HCT116 (cell line): ENCODE measurements at regions not wholly inside any gene's neighbourhood (a gene's known extent, or its start where the extent isn't known, plus 50 kb on each side); places are given as distances from the start of the nearest gene placed in this dataset.

Source experiments
- ATAC-seq: fragments of 200-7000 bp; cut with Tn5 transposase; 2 replicates; pipeline ENCODE4 v1.9.1; 2020; ENCODE audit warnings: mild to moderate bottlenecking, moderate library complexity
- BruUV-seq: library from RNA; stranded (reverse); fragments of 400-500 nt; replicated peaks from 2 replicates; lab custom pipeline; 2021; lab: Mats Ljungman, UMichigan
- CTCF ChIA-PET: fragments of 300-600 bp; sonication (Branson Sonifier 250); formaldehyde crosslinking; loops from one replicate; lab custom pipeline; 2021; ENCODE audit warnings: antibody characterized with exemption; lab: Charles Lee
- POLR2A ChIA-PET: fragments of 300-600, 350-600 bp; sonication (Branson Sonifier 250); formaldehyde crosslinking; loops from one replicate; lab custom pipeline; 2021; ENCODE audit warnings: antibody characterized with exemption; lab: Charles Lee
- RAD21 ChIA-PET, 2 experiments: fragments of 300-600 bp; sonication (Branson Sonifier 250); formaldehyde crosslinking; loops; one replicate each; lab custom pipeline; 2023; ENCODE audit warnings: low total read pairs in 2 of 2; ENCODE audit not compliant: uncharacterized antibody in 2 of 2, unreplicated experiment in 2 of 2, low non-redundant PET in 1 of 2; lab: Charles Lee
- DNase-seq: peaks from one replicate; pipeline ENCODE4 v3.0.0-alpha.2; 2010; ENCODE audit warnings: low read depth, low spot score
- H2AFZ ChIP-seq: fragments of 200-600 bp; shearing (Covaris generic), sonication (generic); 2 replicates; pipeline ENCODE4 v1.6.1; 2017; ENCODE audit warnings: low read depth, mixed run types, mixed read lengths, antibody characterized with exemption, low read length; ENCODE audit not compliant: poor library complexity, severe bottlenecking
- H3K27ac ChIP-seq: 2 replicates; pipeline ENCODE4 v1.5.1; 2012; ENCODE audit warnings: low read depth, low read length
- H3K27me3 ChIP-seq: fragments of 200-600 bp; sonication (generic); 2 replicates; pipeline ENCODE4 v1.6.1; 2016; ENCODE audit warnings: mixed run types, low read length, mixed read lengths; ENCODE audit not compliant: insufficient read depth
- H3K36me3 ChIP-seq, 2 experiments: fragments of 200-500 bp in 1 of 2; fragments of 200-600 bp in 1 of 2; sonication (Bioruptor generic) in 1 of 2; sonication (generic) in 1 of 2; 2 replicates each; pipeline versions ENCODE4 v1.5.1 to v1.6.1; 2014 to 2016; ENCODE audit warnings: low read length in 2 of 2, inconsistent platforms in 1 of 2, mixed read lengths in 1 of 2, mixed run types in 1 of 2; ENCODE audit not compliant: insufficient read depth in 2 of 2, control insufficient read depth in 1 of 2
- H3K4me1 ChIP-seq, 2 experiments: fragments of 200-600 bp in 1 of 2; sonication (generic) in 1 of 2; 2 replicates each; pipeline versions ENCODE4 v1.5.1 to v1.6.1; 2012 to 2017; ENCODE audit warnings: low read length in 2 of 2, inconsistent platforms in 1 of 2, mild to moderate bottlenecking in 1 of 2, mixed read lengths in 1 of 2, mixed run types in 1 of 2, moderate library complexity in 1 of 2; ENCODE audit not compliant: insufficient read depth in 2 of 2, control insufficient read depth in 1 of 2
- H3K4me2 ChIP-seq: fragments of 200-600 bp; sonication (generic); 2 replicates; pipeline ENCODE4 v1.6.1; 2017; ENCODE audit warnings: mixed run types, low read length, mixed read lengths
- H3K4me3 ChIP-seq, 2 experiments: fragments of 200-600 bp in 1 of 2; sonication (generic) in 1 of 2; replicated peaks in 1 of 2; 2 replicates each; pipeline ENCODE4 v1.5.1; 2011 to 2016; ENCODE audit warnings: low read length in 2 of 2, control low read depth in 1 of 2, low read depth in 1 of 2, mild to moderate bottlenecking in 1 of 2, mixed read lengths in 1 of 2, mixed run types in 1 of 2
- H3K79me2 ChIP-seq: fragments of 200-600 bp; sonication (generic); 2 replicates; pipeline ENCODE4 v1.6.1; 2017; ENCODE audit warnings: mild to moderate bottlenecking, mixed run types, low read length, moderate library complexity, mixed read lengths; ENCODE audit not compliant: insufficient read depth
- H3K9ac ChIP-seq: fragments of 200-600 bp; sonication (generic); 2 replicates; pipeline ENCODE4 v1.6.1; 2016; ENCODE audit warnings: low read length, mixed read lengths
- H3K9me2 ChIP-seq: fragments of 200-600 bp; sonication (generic), shearing (Covaris generic); 2 replicates; pipeline ENCODE4 v1.6.1; 2017; ENCODE audit warnings: mixed run types, mild to moderate bottlenecking, moderate library complexity; ENCODE audit not compliant: insufficient read depth
- H3K9me3 ChIP-seq, 2 experiments: fragments of 200-500 bp in 1 of 2; fragments of 200-600 bp in 1 of 2; sonication (Bioruptor generic) in 1 of 2; sonication (generic) in 1 of 2; 2 replicates each; pipeline ENCODE4 v1.6.1; 2014 to 2017; ENCODE audit warnings: low read length in 2 of 2, mixed read lengths in 2 of 2, inconsistent platforms in 1 of 2, low read depth in 1 of 2, mild to moderate bottlenecking in 1 of 2, mixed run types in 1 of 2, moderate library complexity in 1 of 2; ENCODE audit not compliant: control insufficient read depth in 1 of 2, insufficient read depth in 1 of 2
- H4K20me1 ChIP-seq: fragments of 200-600 bp; sonication (generic), shearing (Covaris generic); 2 replicates; pipeline ENCODE4 v1.6.1; 2017; ENCODE audit warnings: mixed run types, mild to moderate bottlenecking, moderate library complexity; ENCODE audit not compliant: insufficient read depth
- CBX3 ChIP-seq: IDR thresholded peaks from 2 replicates; pipeline ENCODE4 v1.6.1; 2012; ENCODE audit warnings: low read depth
- CEBPB ChIP-seq: IDR thresholded peaks from 2 replicates; pipeline ENCODE4 v1.6.1; 2012; ENCODE audit warnings: low read depth
- EZH2phosphoT487 ChIP-seq: fragments of 200-600 bp; IDR thresholded peaks from 2 replicates; pipeline ENCODE4 v1.6.1; 2018; ENCODE audit warnings: antibody characterized with exemption, borderline replicate concordance
- POLR2A ChIP-seq: IDR thresholded peaks from 2 replicates; pipeline ENCODE4 v1.7.0; 2011; ENCODE audit warnings: borderline replicate concordance; ENCODE audit not compliant: insufficient read depth, insufficient read length; ENCODE audit errors: extremely low read depth
- TCF7L2 ChIP-seq: IDR thresholded peaks from 2 replicates; pipeline ENCODE4 v1.7.0; 2011; ENCODE audit warnings: borderline replicate concordance, inconsistent platforms; ENCODE audit not compliant: insufficient read depth, insufficient read length; ENCODE audit errors: extremely low read depth
- YY1 ChIP-seq: IDR thresholded peaks from 2 replicates; pipeline ENCODE4 v1.6.1; 2011; ENCODE audit warnings: low read length, low read depth, moderate library complexity, mild to moderate bottlenecking; ENCODE audit not compliant: insufficient replicate concordance; ENCODE audit errors: extremely low read depth
- ZNF274 ChIP-seq: fragments of 200-500 bp; sonication (Bioruptor generic); IDR thresholded peaks from 2 replicates; pipeline ENCODE4 v1.6.1; 2014; ENCODE audit warnings: mild to moderate bottlenecking, low read depth, low read length, inconsistent platforms
- intact Hi-C: fragments of 100-400 bp; cut with micrococcal nuclease; formaldehyde crosslinking; loops from 2 replicates; pipeline ENCODE4 v1.10.0; 2022
- TF ChIP-seq, protein P1 (sequence below): IDR thresholded peaks from 2 replicates; pipeline ENCODE4 v1.6.1; 2012

DNA sequence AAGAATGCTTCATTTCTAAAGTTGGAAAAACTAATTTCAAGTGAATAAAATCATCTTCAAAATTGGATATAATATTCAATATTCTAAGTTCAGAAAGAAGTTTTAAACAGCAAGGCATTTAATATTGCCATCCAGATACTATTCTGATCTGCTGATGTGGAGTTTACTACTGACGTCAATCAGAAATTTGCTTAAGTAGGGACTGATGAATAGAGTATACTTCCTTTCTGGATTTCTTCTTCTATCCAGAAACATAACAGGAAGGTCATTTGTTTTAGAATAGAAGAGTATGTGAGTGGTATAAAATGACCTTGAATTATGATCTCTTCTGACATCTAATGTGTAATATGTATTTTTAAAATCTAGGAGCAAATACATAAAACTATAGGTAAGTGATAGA is 308.1 kb upstream of the ADGRL2 start:
- no TSS peak for BruUV-seq
- Histone ChIP-seq H2AFZ (no peak overlapping the region), H4K20me1 (no peaks in the 10 kb centered on the region), H3K27ac (no peak overlapping the region), H3K79me2 (no peaks in the 10 kb centered on the region), H3K27me3 (no peaks in the 10 kb centered on the region), H3K9me3 (no peaks in the 10 kb centered on the region), H3K9ac (no peak overlapping the region), H3K36me3 (no peaks in the 10 kb centered on the region), H3K9me2 (no peaks in the 10 kb centered on the region), H3K4me1 (no peaks in the 10 kb centered on the region), H3K4me3 (no peak overlapping the region), H3K4me2 (no peak overlapping the region)
- DNase-seq (no peak), ATAC-seq (no peak)
- TF ChIP-seq ZNF274, result no peak
- no peak for TF ChIP-seq CEBPB
- TF ChIP-seq EZH2phosphoT487, result no peak
- TF ChIP-seq, protein P1, sequence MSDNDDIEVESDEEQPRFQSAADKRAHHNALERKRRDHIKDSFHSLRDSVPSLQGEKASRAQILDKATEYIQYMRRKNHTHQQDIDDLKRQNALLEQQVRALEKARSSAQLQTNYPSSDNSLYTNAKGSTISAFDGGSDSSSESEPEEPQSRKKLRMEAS, result no peak
- TF ChIP-seq POLR2A, result no peak
- no peak for TF ChIP-seq CBX3
- no peak for TF ChIP-seq TCF7L2
- ChIA-PET RAD21 (no interaction called here), POLR2A (no interaction called here), CTCF (no interaction called here)
- intact Hi-C loops, result no loop called here

DNA sequence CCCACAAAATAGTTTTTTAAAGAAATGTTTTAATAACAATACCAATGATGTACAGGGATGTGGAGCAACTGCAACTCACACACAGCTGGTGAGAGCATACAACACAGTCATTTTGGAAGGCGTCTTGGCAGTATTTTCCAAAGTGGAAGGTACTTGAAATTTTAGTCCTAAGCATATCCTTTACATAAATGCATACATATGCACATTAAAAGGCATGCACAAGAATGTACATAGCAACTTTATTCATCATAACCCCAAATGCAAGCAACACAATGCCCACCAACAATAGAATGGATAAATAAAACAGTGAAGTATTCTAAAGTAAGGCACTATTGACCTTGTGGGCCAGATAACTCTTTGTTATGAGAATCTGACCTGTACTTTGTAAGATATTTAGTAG is 310.1 kb upstream of the ADGRL2 start:
- BruUV-seq, result no TSS peak
- H3K4me1 ChIP-seq, result no peaks in the 10 kb centered on the region
- ChIA-PET POLR2A (no interaction called here), CTCF (no interaction called here), RAD21 (no interaction called here)
- no peaks in the 10 kb centered on the region for H3K9me3 ChIP-seq
- no peak overlapping the region for H3K4me3 ChIP-seq
- H3K9me2 ChIP-seq, result no peaks in the 10 kb centered on the region
- H3K27me3 ChIP-seq, result no peaks in the 10 kb centered on the region
- intact Hi-C loops, result no loop called here
- H3K36me3 ChIP-seq, result no peaks in the 10 kb centered on the region
- no peak overlapping the region for H2AFZ ChIP-seq
- H3K79me2 ChIP-seq, result no peaks in the 10 kb centered on the region
- no peak for ATAC-seq
- H3K27ac ChIP-seq, result no peak overlapping the region
- TF ChIP-seq CEBPB, result no peak
- no peak for TF ChIP-seq YY1
- no peak for TF ChIP-seq POLR2A
- no peak overlapping the region for H3K9ac ChIP-seq
- DNase-seq, result no peak
- H4K20me1 ChIP-seq, result no peaks in the 10 kb centered on the region
- no peak overlapping the region for H3K4me2 ChIP-seq
